Stimulated activated CD8-positive, alpha-beta memory T cell treated with anti-CD3 and anti-CD28 coated beads, Interleukin-7, amount 100 ng/mL, for 4 hours (primary cell): ENCODE measurements at regions not wholly inside any gene's neighbourhood (a gene's known extent, or its start where the extent isn't known, plus 50 kb on each side); places are given as distances from the start of the nearest gene placed in this dataset.
"Not testable (repeated sequence)": the region's sequence is repeated elsewhere in the genome, so short reads cannot be mapped to it uniquely, and the experiment has no call there.

ENCODE experiments used
- DNase-seq, 2 donors: peaks; one replicate each; pipeline ENCODE4 v3.0.0-alpha.2; 2020; ENCODE audit warnings: low read depth in 2 of 2

GRCh38 chr5:1652873-1653697 lies 129.3 kb upstream of the LPCAT1 start:
- DNase-seq, result no peak

GRCh38 chr5:1651971-1652872 lies 128.5 kb upstream of the LPCAT1 start:
- no peak for DNase-seq

GRCh38 chr5:1651250-1651649 lies 127.5 kb upstream of the LPCAT1 start:
- no peak for DNase-seq

- no peak for DNase-seq
These were observed 125.8 kb upstream of the LPCAT1 start for GRCh38 chr5:1649554-1649953.

GRCh38 chr5:1648806-1649205 lies 125.0 kb upstream of the LPCAT1 start:
- no peak for DNase-seq

- DNase-seq, result no peak
These were observed 123.8 kb upstream of the LPCAT1 start for GRCh38 chr5:1647580-1647979.

- DNase-seq, result peak; percentile 47 to 63
These were observed 121.2 kb upstream of the LPCAT1 start for GRCh38 chr5:1644810-1645571.

- DNase-seq, result not testable (repeated sequence)
These were observed 120.6 kb upstream of the LPCAT1 start for GRCh38 chr5:1644393-1644809.

GRCh38 chr5:1643651-1644392 lies 120.1 kb upstream of the LPCAT1 start:
- DNase-seq, result no peak

GRCh38 chr5:1642621-1643061 lies 118.9 kb upstream of the LPCAT1 start:
- DNase-seq, result no peak

GRCh38 chr5:1642221-1642620 lies 118.5 kb upstream of the LPCAT1 start:
- no peak for DNase-seq

- DNase-seq, result peak; percentile 47 to 60
These were observed 117.9 kb upstream of the LPCAT1 start for GRCh38 chr5:1641560-1642166.

- DNase-seq, result no peak
These were observed 117.3 kb upstream of the LPCAT1 start for GRCh38 chr5:1641041-1641440.

GRCh38 chr5:1640421-1640881 lies 116.7 kb upstream of the LPCAT1 start:
- DNase-seq, result no peak

- no peak for DNase-seq
These were observed 116.0 kb upstream of the LPCAT1 start for GRCh38 chr5:1639757-1640156.

- DNase-seq, result no peak
These were observed 115.1 kb upstream of the LPCAT1 start for GRCh38 chr5:1638658-1639400.

GRCh38 chr5:1637639-1638481 lies 114.1 kb upstream of the LPCAT1 start:
- no peak for DNase-seq

- DNase-seq, result no peak
These were observed 113.3 kb upstream of the LPCAT1 start for GRCh38 chr5:1636981-1637638.
